SU-DHL-6 (cell line): ENCODE measurements at regions not wholly inside any gene's neighbourhood (a gene's known extent, or its start where the extent isn't known, plus 50 kb on each side); places are given as distances from the start of the nearest gene placed in this dataset.

Source experiments
- H2AFZ ChIP-seq: fragments of 200-600 bp; sonication (generic); 2 replicates; pipeline ENCODE4 v1.6.1; 2014; ENCODE audit warnings: low read depth, mild to moderate bottlenecking, moderate library complexity, mixed read lengths, antibody characterized with exemption, low read length; ENCODE audit not compliant: severe bottlenecking
- H3F3A ChIP-seq: fragments of 200-600 bp; shearing (Covaris generic); 2 replicates; pipeline ENCODE4 v1.6.0; 2016; ENCODE audit warnings: antibody characterized with exemption, mild to moderate bottlenecking; ENCODE audit not compliant: insufficient read depth
- H3K27ac ChIP-seq: fragments of 200-600 bp; sonication (generic); 2 replicates; pipeline ENCODE4 v1.5.1; 2016; ENCODE audit warnings: low read depth, mild to moderate bottlenecking, low read length, moderate library complexity, mixed read lengths
- H3K27me3 ChIP-seq: fragments of 200-600 bp; sonication (generic), shearing (Covaris generic); 2 replicates; pipeline ENCODE4 v1.6.0; 2014; ENCODE audit warnings: mild to moderate bottlenecking, low read length
- H3K36me3 ChIP-seq: fragments of 200-600 bp; sonication (generic); 2 replicates; pipeline ENCODE4 v1.6.1; 2014; ENCODE audit warnings: mild to moderate bottlenecking, low read length, mixed read lengths
- H3K4me2 ChIP-seq: fragments of 300-600, 200-600 bp; shearing (Covaris generic), sonication (generic); 2 replicates; pipeline ENCODE4 v1.6.0; 2014; ENCODE audit warnings: low read length, low read depth, mild to moderate bottlenecking; ENCODE audit not compliant: poor library complexity, severe bottlenecking
- H3K4me3 ChIP-seq: fragments of 200-600 bp; sonication (generic); 2 replicates; pipeline ENCODE4 v1.5.1; 2014; ENCODE audit warnings: antibody characterized with exemption, low read length, mild to moderate bottlenecking, mixed read lengths; ENCODE audit not compliant: insufficient read depth, poor library complexity, severe bottlenecking
- H3K79me2 ChIP-seq: fragments of 200-600 bp; sonication (generic); 2 replicates; pipeline ENCODE4 v1.6.1; 2014; ENCODE audit warnings: mild to moderate bottlenecking, low read length, moderate library complexity; ENCODE audit not compliant: insufficient read depth
- H3K9ac ChIP-seq: fragments of 200-600 bp; sonication (generic); 2 replicates; pipeline ENCODE4 v1.7.0; 2014; ENCODE audit warnings: mild to moderate bottlenecking, low read length
- H3K9me2 ChIP-seq: fragments of 200-600 bp; sonication (generic); replicated peaks from 2 replicates; pipeline ENCODE4 v1.6.1; 2014; ENCODE audit warnings: low read length; ENCODE audit not compliant: insufficient read depth
- H3K9me3 ChIP-seq: fragments of 200-600 bp; sonication (generic); 2 replicates; pipeline ENCODE4 v1.6.1; 2014; ENCODE audit warnings: low read length, mixed read lengths; ENCODE audit not compliant: insufficient read depth
- H4K20me1 ChIP-seq: fragments of 200-600 bp; sonication (generic); 2 replicates; pipeline ENCODE4 v1.6.1; 2014; ENCODE audit warnings: low read depth, mild to moderate bottlenecking, antibody characterized with exemption, low read length, moderate library complexity, mixed read lengths
- EZH2phosphoT487 ChIP-seq: fragments of 200-600 bp; sonication (generic), shearing (Covaris generic); conservative IDR thresholded peaks from 2 replicates; pipeline ENCODE4 v1.6.1; 2018; ENCODE audit warnings: mild to moderate bottlenecking, antibody characterized with exemption, low read length, moderate library complexity, mixed read lengths
- TF ChIP-seq, protein P1 (sequence below): fragments of 200-600 bp; sonication (generic); IDR thresholded peaks from one replicate; pipeline ENCODE4 v1.5.1; 2017; ENCODE audit warnings: antibody characterized with exemption, mild to moderate bottlenecking, low read length, moderate library complexity; ENCODE audit not compliant: insufficient read depth, poor library complexity, severe bottlenecking

DNA sequence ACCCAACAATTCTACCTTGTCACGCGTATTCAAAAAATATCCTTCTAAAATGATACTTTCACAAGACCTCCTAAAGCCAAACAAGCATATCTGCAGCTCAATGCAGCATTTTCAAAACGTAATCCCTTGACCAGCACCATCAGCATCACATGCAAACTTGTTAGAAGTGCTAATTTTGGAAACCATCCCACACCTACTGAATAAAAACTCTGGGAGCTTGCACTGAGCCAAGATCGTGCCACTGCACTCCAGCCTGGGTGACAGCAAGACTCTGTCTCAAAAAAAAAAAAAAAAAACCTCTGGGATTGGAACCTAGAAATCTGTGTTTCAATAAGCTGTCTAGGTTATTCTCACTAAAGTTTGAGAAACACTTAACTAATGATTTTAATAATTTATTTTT is 223.3 kb upstream of the CCDC54 start:
- H3K27me3 ChIP-seq, result no peaks in the 10 kb centered on the region
- H3K9me2 ChIP-seq, result no peaks in the 10 kb centered on the region
- no peaks in the 10 kb centered on the region for H3K79me2 ChIP-seq
- no peak overlapping the region for H3K27ac ChIP-seq
- TF ChIP-seq, protein P1, sequence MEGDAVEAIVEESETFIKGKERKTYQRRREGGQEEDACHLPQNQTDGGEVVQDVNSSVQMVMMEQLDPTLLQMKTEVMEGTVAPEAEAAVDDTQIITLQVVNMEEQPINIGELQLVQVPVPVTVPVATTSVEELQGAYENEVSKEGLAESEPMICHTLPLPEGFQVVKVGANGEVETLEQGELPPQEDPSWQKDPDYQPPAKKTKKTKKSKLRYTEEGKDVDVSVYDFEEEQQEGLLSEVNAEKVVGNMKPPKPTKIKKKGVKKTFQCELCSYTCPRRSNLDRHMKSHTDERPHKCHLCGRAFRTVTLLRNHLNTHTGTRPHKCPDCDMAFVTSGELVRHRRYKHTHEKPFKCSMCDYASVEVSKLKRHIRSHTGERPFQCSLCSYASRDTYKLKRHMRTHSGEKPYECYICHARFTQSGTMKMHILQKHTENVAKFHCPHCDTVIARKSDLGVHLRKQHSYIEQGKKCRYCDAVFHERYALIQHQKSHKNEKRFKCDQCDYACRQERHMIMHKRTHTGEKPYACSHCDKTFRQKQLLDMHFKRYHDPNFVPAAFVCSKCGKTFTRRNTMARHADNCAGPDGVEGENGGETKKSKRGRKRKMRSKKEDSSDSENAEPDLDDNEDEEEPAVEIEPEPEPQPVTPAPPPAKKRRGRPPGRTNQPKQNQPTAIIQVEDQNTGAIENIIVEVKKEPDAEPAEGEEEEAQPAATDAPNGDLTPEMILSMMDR, result no peak
- no peak for TF ChIP-seq EZH2phosphoT487
- H3K36me3 ChIP-seq, result no peaks in the 10 kb centered on the region
- no peaks in the 10 kb centered on the region for H3K9me3 ChIP-seq
- no peak overlapping the region for H2AFZ ChIP-seq
- H3K4me2 ChIP-seq, result no peak overlapping the region
- H4K20me1 ChIP-seq, result no peaks in the 10 kb centered on the region
- H3F3A ChIP-seq, result no peaks in the 10 kb centered on the region
- no peak overlapping the region for H3K4me3 ChIP-seq
- H3K9ac ChIP-seq, result no peak overlapping the region

DNA sequence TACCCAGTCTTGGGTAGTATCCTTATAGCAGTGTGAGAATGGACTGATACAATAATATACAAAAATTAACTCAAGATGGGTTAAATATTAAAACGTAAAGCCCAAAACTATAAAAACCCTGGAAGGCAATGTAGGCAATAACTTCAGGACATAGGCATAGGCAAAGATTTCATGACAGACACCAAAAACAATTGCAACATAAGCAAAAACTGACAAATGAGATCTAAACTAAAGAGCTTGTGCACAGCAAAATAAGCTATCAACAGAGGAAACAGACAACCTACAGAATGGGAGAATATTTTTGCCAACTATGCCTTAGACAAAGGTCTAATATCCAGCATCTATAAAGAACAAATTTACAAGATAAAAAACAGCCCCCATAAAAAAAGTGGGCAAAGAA is 204.8 kb upstream of the CCDC54 start:
- Histone ChIP-seq H3K79me2 (no peaks in the 10 kb centered on the region), H3K27ac (no peak overlapping the region), H3K9ac (no peak overlapping the region), H3K9me2 (no peaks in the 10 kb centered on the region), H3K36me3 (no peaks in the 10 kb centered on the region), H3K4me2 (no peak overlapping the region), H3F3A (no peaks in the 10 kb centered on the region), H3K4me3 (no peak overlapping the region), H2AFZ (no peak overlapping the region), H4K20me1 (no peaks in the 10 kb centered on the region), H3K27me3 (no peaks in the 10 kb centered on the region), H3K9me3 (peaks cover 4% of the 10 kb centered on the region; the same call in 1 of the 2 replicates)
- TF ChIP-seq, protein P1, result no peak
- no peak for TF ChIP-seq EZH2phosphoT487

DNA sequence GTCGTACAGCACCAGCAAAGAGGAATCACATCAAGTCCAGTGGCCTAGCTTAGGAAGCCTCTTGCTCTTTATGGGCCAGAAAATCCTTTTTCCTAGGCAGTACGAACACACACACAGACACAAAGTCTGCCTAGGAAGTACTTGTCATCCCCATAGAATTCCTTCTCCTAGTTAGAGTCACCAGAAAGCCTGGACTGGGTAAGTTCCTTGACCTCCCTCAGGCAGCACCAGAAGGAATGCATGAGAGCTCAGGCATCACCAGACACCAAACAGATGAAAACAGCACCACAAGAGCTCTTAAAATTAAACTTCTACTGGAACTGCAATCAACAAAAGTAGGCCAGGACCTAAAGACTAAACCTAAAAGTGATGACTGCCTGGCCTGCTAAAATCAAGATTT is 192.9 kb upstream of the CCDC54 start:
- Histone ChIP-seq H3F3A (no peaks in the 10 kb centered on the region), H3K27ac (no peak overlapping the region), H3K79me2 (no peaks in the 10 kb centered on the region), H3K9me2 (no peaks in the 10 kb centered on the region), H3K4me2 (no peak overlapping the region), H3K36me3 (no peaks in the 10 kb centered on the region), H3K9ac (no peak overlapping the region), H2AFZ (no peak overlapping the region), H3K9me3 (no peaks in the 10 kb centered on the region), H3K27me3 (no peaks in the 10 kb centered on the region), H3K4me3 (no peak overlapping the region), H4K20me1 (no peaks in the 10 kb centered on the region)
- TF ChIP-seq, protein P1, result no peak
- TF ChIP-seq EZH2phosphoT487, result no peak
